Spleen (tissue), 11 donors: ENCODE measurements at regions not wholly inside any gene's neighbourhood (a gene's known extent, or its start where the extent isn't known, plus 50 kb on each side); places are given as distances from the start of the nearest gene placed in this dataset.

Experiments used
- DNase-seq: peaks from one replicate; pipeline ENCODE4 v3.0.0-alpha.2; 2020
- H3K27ac ChIP-seq, 8 donors: fragments of 200-600 bp; sonication (generic) in 7 of 8; 1 replicate in 4 of 8; 2 replicates in 4 of 8; pipeline versions ENCODE4 v1.5.0 to v1.8.0; 2016 to 2021; ENCODE audit warnings: inconsistent platforms in 4 of 8, mild to moderate bottlenecking in 4 of 8, moderate library complexity in 1 of 8
- H3K27me3 ChIP-seq, 7 donors: fragments of 200-600 bp; sonication (generic) in 6 of 7; replicated peaks in 1 of 7; 1 replicate in 4 of 7; 2 replicates in 3 of 7; pipeline versions ENCODE4 v1.5.0 to v1.8.0; 2016 to 2021; ENCODE audit warnings: inconsistent platforms in 3 of 7, mild to moderate bottlenecking in 1 of 7
- H3K36me3 ChIP-seq, 6 donors: fragments of 200-600 bp; sonication (generic) in 5 of 6; 1 replicate in 4 of 6; 2 replicates in 2 of 6; pipeline versions ENCODE4 v1.5.0 to v1.8.0; 2016 to 2021; ENCODE audit warnings: inconsistent platforms in 2 of 6
- H3K4me1 ChIP-seq, 6 donors: fragments of 200-600 bp; sonication (generic) in 5 of 6; 1 replicate in 3 of 6; 2 replicates in 3 of 6; pipeline versions ENCODE4 v1.5.0 to v1.8.0; 2016 to 2021; ENCODE audit warnings: inconsistent platforms in 3 of 6
- H3K4me3 ChIP-seq, 8 donors: fragments of 200-600 bp; sonication (generic) in 7 of 8; 1 replicate in 4 of 8; 2 replicates in 4 of 8; pipeline versions ENCODE4 v1.5.0 to v1.8.0; 2016 to 2021; ENCODE audit warnings: inconsistent platforms in 4 of 8, mild to moderate bottlenecking in 4 of 8, moderate library complexity in 2 of 8
- H3K9me3 ChIP-seq, 8 donors: fragments of 200-600 bp; sonication (generic) in 7 of 8; 1 replicate in 4 of 8; 2 replicates in 4 of 8; pipeline versions ENCODE4 v1.5.0 to v1.8.0; 2016 to 2021; ENCODE audit warnings: inconsistent platforms in 4 of 8
- POLR2A ChIP-seq, 3 donors: fragments of 450-650 bp; IDR thresholded peaks; one replicate each; pipeline ENCODE4 v1.5.1; 2017; ENCODE audit warnings: antibody characterized with exemption in 3 of 3, mild to moderate bottlenecking in 1 of 3
- POLR2AphosphoS5 ChIP-seq, 3 donors: sonication (generic); formaldehyde crosslinking; IDR thresholded peaks; one replicate each; pipeline ENCODE4 v1.5.1; 2017; ENCODE audit warnings: antibody characterized with exemption in 3 of 3
- WGBS, 5 donors: extraction: QIAGEN DNeasy Blood & Tissue Kit in 3 of 5; methylation state at CpG; one replicate each; pipeline versions ENCODE4 v1.1.5 to v1.1.7; 2013 to 2018; 5-methylcytosine and 5-hydroxymethylcytosine counted together
- intact Hi-C: fragments of 100-400 bp; cut with DNase I; formaldehyde crosslinking; loops from one replicate; pipeline ENCODE4 v1.15.0; 2023; ENCODE audit warnings: low total_unique reads
- TF ChIP-seq, protein P1 (sequence below), 11 experiments: fragments of 200-600 bp in 7 of 11; fragments of 450-650 bp in 4 of 11; sonication (generic) in 4 of 11; IDR thresholded peaks in 8 of 11; conservative IDR thresholded peaks in 3 of 11; 1 replicate in 7 of 11; 2 replicates in 4 of 11; pipeline versions ENCODE4 v1.4.0 to v1.8.0; 2016 to 2021; ENCODE audit warnings: antibody characterized with exemption in 11 of 11, inconsistent platforms in 4 of 11, mild to moderate bottlenecking in 1 of 11
- donor health status: healthy with polysubstance abuse.
- donor health status: DM: no; HTN: no; CAD: no; lungs with moderate emphysema.
- donor health status: DM: no; HTN: no; CAD: no.
- donor health status: Bipolar disorder and iron deficiency.
- donor health status: healthy.
- donor health status: DM: no; HTN: no; CAD: no.
- donor health status: DM: yes; HTN: yes; CAD: no.

DNA sequence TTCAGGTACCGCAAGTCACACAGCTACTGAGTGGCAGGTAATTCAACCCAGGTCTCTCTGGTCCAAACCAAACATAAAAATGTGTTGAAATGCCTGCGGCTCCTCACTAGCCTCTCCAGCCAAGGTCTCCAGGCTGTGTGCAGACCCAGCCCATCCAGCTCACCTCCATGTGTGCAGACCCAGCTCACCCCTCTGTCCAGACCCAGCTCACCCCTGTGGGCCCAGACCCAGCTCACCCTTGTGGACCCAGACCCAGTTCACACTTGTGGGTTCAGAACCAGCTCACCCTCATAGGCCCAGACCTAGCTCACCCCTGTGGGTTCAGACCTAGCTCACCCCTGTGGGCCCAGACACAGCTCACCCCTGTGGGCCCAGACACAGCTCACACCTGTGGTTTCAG lies 188.0 kb upstream of the ADCY2 start:
- intact Hi-C loops = no loop called here
- Histone ChIP-seq H3K4me1 (no peaks in the 10 kb centered on the region), H3K36me3 (no peaks in the 10 kb centered on the region), H3K27ac (no peak overlapping the region), H3K4me3 (no peak overlapping the region), H3K27me3 (no peaks in the 10 kb centered on the region), H3K9me3 (no peaks in the 10 kb centered on the region)
- TF ChIP-seq, protein P1, sequence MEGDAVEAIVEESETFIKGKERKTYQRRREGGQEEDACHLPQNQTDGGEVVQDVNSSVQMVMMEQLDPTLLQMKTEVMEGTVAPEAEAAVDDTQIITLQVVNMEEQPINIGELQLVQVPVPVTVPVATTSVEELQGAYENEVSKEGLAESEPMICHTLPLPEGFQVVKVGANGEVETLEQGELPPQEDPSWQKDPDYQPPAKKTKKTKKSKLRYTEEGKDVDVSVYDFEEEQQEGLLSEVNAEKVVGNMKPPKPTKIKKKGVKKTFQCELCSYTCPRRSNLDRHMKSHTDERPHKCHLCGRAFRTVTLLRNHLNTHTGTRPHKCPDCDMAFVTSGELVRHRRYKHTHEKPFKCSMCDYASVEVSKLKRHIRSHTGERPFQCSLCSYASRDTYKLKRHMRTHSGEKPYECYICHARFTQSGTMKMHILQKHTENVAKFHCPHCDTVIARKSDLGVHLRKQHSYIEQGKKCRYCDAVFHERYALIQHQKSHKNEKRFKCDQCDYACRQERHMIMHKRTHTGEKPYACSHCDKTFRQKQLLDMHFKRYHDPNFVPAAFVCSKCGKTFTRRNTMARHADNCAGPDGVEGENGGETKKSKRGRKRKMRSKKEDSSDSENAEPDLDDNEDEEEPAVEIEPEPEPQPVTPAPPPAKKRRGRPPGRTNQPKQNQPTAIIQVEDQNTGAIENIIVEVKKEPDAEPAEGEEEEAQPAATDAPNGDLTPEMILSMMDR (IDR thresholded peaks at IDR 0.05 in 8 of 11, conservative IDR thresholded peaks at IDR 0.05 in 3 of 11) = no peak
- no peak for DNase-seq
- WGBS, 5 donors = 75 to 94% (median 94%) methylated on average over 2 of the region's 2 CpGs

GRCh38 chr5:7208938-7209337 lies 187.0 kb upstream of the ADCY2 start:
- 42 to 51% (median 48%) methylated on average over 5 of the region's 5 CpGs for WGBS, 5 donors
- Histone ChIP-seq H3K27me3 (no peaks in the 10 kb centered on the region), H3K27ac (no peak overlapping the region), H3K4me3 (no peak overlapping the region), H3K4me1 (no peaks in the 10 kb centered on the region), H3K9me3 (no peaks in the 10 kb centered on the region), H3K36me3 (no peaks in the 10 kb centered on the region)
- intact Hi-C loops = no loop called here
- DNase-seq = no peak
- TF ChIP-seq POLR2A (IDR thresholded peaks at IDR 0.05) (no peak), POLR2AphosphoS5 (IDR thresholded peaks at IDR 0.05) (no peak)
- TF ChIP-seq, protein P1 (IDR thresholded peaks at IDR 0.05 in 8 of 11, conservative IDR thresholded peaks at IDR 0.05 in 3 of 11) = no peak

- TF ChIP-seq, protein P1 (IDR thresholded peaks at IDR 0.05 in 8 of 11, conservative IDR thresholded peaks at IDR 0.05 in 3 of 11) = no peak
- no peak for TF ChIP-seq POLR2AphosphoS5 (IDR thresholded peaks at IDR 0.05)
- no peak for TF ChIP-seq POLR2A (IDR thresholded peaks at IDR 0.05)
- Histone ChIP-seq H3K36me3 (no peaks in the 10 kb centered on the region), H3K4me3 (no peak overlapping the region), H3K4me1 (no peaks in the 10 kb centered on the region), H3K9me3 (no peaks in the 10 kb centered on the region), H3K27me3 (no peaks in the 10 kb centered on the region), H3K27ac (no peak overlapping the region)
- DNase-seq = no peak
- intact Hi-C loops = no loop called here
Measured at GRCh38 chr5:7209658-7210057, 186.3 kb upstream of the ADCY2 start.

- Histone ChIP-seq H3K4me3 (no peak overlapping the region), H3K27ac (no peak overlapping the region), H3K36me3 (no peaks in the 10 kb centered on the region), H3K4me1 (no peaks in the 10 kb centered on the region), H3K27me3 (no peaks in the 10 kb centered on the region), H3K9me3 (no peaks in the 10 kb centered on the region)
- TF ChIP-seq POLR2A (IDR thresholded peaks at IDR 0.05) (no peak), POLR2AphosphoS5 (IDR thresholded peaks at IDR 0.05) (no peak)
- TF ChIP-seq, protein P1 (IDR thresholded peaks at IDR 0.05 in 8 of 11, conservative IDR thresholded peaks at IDR 0.05 in 3 of 11) = no peak
- intact Hi-C loops = no loop called here
- 69 to 92% (median 79%) methylated on average over 2 of the region's 2 CpGs for WGBS, 5 donors
- no peak for DNase-seq
Measured at GRCh38 chr5:7210549-7210948, 185.4 kb upstream of the ADCY2 start.
